Liver (tissue), 2 donors: ENCODE measurements at regions not wholly inside any gene's neighbourhood (a gene's known extent, or its start where the extent isn't known, plus 50 kb on each side); places are given as distances from the start of the nearest gene placed in this dataset.

Experiments
- CTCF ChIP-seq: fragments of 150-350 bp; IDR thresholded peaks from 2 replicates; pipeline ENCODE4 v1.5.1; 2017; ENCODE audit warnings: improper control_type of control experiment, low read depth, low read length; ENCODE audit not compliant: missing input control
- FOXA1 ChIP-seq: IDR thresholded peaks from 2 replicates; pipeline ENCODE4 v1.6.1; 2016; ENCODE audit warnings: antibody characterized with exemption
- REST ChIP-seq: IDR thresholded peaks from 2 replicates; pipeline ENCODE4 v1.6.1; 2016; ENCODE audit warnings: antibody characterized with exemption, mild to moderate bottlenecking
- donor health status: healthy.

DNA sequence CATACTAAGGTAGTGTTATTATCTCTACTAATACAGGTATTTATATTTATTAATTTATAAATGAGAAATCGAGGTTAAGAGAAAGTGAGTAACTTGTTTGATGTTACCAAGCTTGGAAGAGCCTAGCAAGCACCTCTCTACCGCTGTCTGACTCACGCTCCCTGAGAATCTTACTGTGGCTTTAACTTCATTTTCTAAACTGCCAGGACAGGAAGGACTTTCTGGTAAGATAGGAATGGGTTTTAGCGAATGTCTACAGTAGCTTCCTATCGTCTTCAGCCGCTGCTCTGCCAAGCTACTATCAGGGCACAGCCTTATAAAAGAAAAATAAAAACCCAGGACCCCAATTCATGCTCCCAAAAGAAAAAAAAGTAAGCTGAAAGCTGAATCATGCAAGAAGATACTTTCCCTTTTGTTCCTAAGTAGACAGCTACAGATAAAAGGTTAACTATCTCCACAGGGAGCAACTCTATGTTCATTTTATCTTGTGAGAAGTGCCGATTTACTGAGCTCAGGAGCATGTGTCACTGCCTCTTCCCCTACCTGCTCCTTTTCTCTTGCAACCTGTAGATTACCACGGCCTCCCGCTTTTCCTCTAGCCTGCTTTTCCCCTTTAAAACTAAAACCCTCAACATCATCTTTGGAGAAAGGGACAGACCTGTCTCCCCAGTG is 60.2 kb downstream of the THNSL1 start:
- TF ChIP-seq CTCF: no peak
- TF ChIP-seq REST: no peak
- TF ChIP-seq FOXA1: no peak
